ENCODE measurements at regions not wholly inside any gene's neighbourhood (a gene's known extent, or its start where the extent isn't known, plus 50 kb on each side); places are given as distances from the start of the nearest gene placed in this dataset.

DNA sequence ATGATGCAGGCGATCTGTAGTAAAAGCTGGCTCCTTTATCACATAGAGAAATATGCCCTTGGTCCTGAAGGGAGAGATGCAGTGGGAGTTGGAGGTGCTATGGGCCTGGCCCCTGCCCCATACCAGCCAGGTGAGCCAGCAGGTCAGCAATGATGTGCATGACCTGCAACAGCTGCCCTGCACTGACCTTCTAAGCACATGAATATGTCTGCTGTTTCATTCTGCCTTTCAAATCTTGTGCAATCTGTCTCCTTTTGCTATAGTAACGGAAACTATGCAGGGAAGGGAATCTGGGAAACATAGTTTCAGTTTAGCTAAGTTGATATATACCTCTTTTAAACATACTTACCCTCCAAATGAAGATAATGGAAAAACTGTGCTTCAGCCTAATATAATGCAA, 235.2 kb downstream of the TDRD15 start:
- DNase-seq (ENCODE audit: low read depth in 2 of 2): no peak
- TF ChIP-seq CTCF (IDR thresholded peaks at IDR 0.05; ENCODE audit: low read depth, low read length): no peak
- H3K4me3 ChIP-seq (replicated peaks in 1 of 2; ENCODE audit: low read depth in 2 of 2, low read length in 2 of 2): no peak overlapping the region

GRCh38 chr2:21361384-21361783, 237.6 kb downstream of the TDRD15 start:
- no peak overlapping the region for H3K4me3 ChIP-seq (replicated peaks in 1 of 2; ENCODE audit: low read depth in 2 of 2, low read length in 2 of 2)
- TF ChIP-seq CTCF (IDR thresholded peaks at IDR 0.05; ENCODE audit: low read depth, low read length): no peak
- DNase-seq (ENCODE audit: low read depth in 2 of 2): no peak

- no peak for TF ChIP-seq CTCF (IDR thresholded peaks at IDR 0.05; ENCODE audit: low read depth, low read length)
- no peak for DNase-seq (ENCODE audit: low read depth in 2 of 2)
- no peak overlapping the region for H3K4me3 ChIP-seq (replicated peaks in 1 of 2; ENCODE audit: low read depth in 2 of 2, low read length in 2 of 2)
These were observed 238.3 kb downstream of the TDRD15 start for GRCh38 chr2:21361957-21362486.

GRCh38 chr2:21363364-21363763, 239.6 kb downstream of the TDRD15 start:
- no peak for TF ChIP-seq CTCF (IDR thresholded peaks at IDR 0.05; ENCODE audit: low read depth, low read length)
- no peak overlapping the region for H3K4me3 ChIP-seq (replicated peaks in 1 of 2; ENCODE audit: low read depth in 2 of 2, low read length in 2 of 2)
- no peak for DNase-seq (ENCODE audit: low read depth in 2 of 2)

DNA sequence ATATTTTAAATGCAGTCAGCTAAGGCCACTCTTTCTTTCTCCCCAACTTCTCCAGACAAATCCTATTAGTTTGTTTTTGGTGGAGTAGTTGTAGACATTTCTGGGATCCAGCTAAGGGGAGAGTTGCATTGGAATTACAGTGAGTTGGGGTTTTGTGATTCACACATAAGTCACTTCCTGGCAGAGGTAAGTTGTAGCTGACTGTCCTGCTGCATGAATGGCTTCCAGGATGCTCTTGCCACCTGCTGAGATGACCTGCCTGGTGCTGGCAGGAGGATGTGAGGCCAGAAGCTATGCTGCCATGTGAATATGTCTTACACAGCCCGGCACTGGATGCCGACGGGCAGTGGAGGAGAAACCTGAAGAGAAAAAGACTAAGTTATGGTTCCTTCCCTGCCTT, 243.7 kb downstream of the TDRD15 start:
- H3K4me3 ChIP-seq (replicated peaks in 1 of 2; ENCODE audit: low read depth in 2 of 2, low read length in 2 of 2): no peak overlapping the region
- no peak for DNase-seq (ENCODE audit: low read depth in 2 of 2)
- TF ChIP-seq CTCF (IDR thresholded peaks at IDR 0.05; ENCODE audit: low read depth, low read length): no peak

DNA sequence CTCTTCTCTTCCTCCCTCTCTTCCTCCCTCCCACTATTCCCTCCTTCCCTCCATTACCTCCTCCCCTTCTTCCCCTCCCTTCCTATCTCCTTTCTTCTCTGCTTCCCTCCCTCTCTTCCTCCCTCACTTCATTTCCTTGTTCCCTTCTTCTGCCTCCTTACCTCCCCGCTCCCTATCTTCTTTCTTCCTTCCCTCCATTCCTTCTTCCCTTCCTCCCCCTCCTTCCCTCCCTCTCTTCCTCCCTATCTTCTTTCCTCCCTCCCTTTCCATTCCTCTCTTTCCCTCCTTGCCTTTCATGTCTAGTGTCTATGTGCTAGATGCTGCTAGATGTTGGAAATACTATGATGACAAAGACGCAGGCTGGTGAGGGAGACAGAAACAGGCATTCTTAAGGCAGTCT, 246.0 kb downstream of the TDRD15 start:
- no peak for DNase-seq (ENCODE audit: low read depth in 2 of 2)
- no peak for TF ChIP-seq CTCF (IDR thresholded peaks at IDR 0.05; ENCODE audit: low read depth, low read length)
- H3K4me3 ChIP-seq (replicated peaks in 1 of 2; ENCODE audit: low read depth in 2 of 2, low read length in 2 of 2): no peak overlapping the region

GRCh38 chr2:21371499-21372003, 247.8 kb downstream of the TDRD15 start:
- TF ChIP-seq CTCF (IDR thresholded peaks at IDR 0.05; ENCODE audit: low read depth, low read length): no peak
- DNase-seq (ENCODE audit: low read depth in 2 of 2): no peak
- H3K4me3 ChIP-seq (replicated peaks in 1 of 2; ENCODE audit: low read depth in 2 of 2, low read length in 2 of 2): no peak overlapping the region

Measured in cardiac fibroblast (primary cell).